RWPE2 (cell line): ENCODE measurements at regions not wholly inside any gene's neighbourhood (a gene's known extent, or its start where the extent isn't known, plus 50 kb on each side); places are given as distances from the start of the nearest gene placed in this dataset.

ENCODE experiments used
- ATAC-seq: fragments of 200-7000 bp; cut with Tn5 transposase; 3 replicates; pipeline ENCODE4 v1.9.1; 2021; ENCODE audit warnings: low read depth
- DNase-seq: peaks from one replicate; pipeline ENCODE4 v3.0.0-alpha.2; 2020; ENCODE audit warnings: low spot score
- H3K27ac ChIP-seq: fragments of 450-650 bp; 2 replicates; pipeline ENCODE4 v1.5.1; 2017; ENCODE audit warnings: mild to moderate bottlenecking; ENCODE audit not compliant: poor library complexity, severe bottlenecking
- H3K27me3 ChIP-seq: fragments of 250-450 bp; sonication (Bioruptor Pico); 2 replicates; pipeline ENCODE4 v1.5.1; 2021; ENCODE audit warnings: mild to moderate bottlenecking, moderate library complexity; ENCODE audit not compliant: insufficient read depth, poor library complexity, severe bottlenecking
- H3K36me3 ChIP-seq: fragments of 250-450 bp; sonication (Bioruptor Pico); 2 replicates; pipeline ENCODE4 v1.5.1; 2020; ENCODE audit warnings: low read depth, mild to moderate bottlenecking, moderate library complexity
- H3K4me1 ChIP-seq: fragments of 250-450 bp; sonication (Bioruptor Pico); 2 replicates; pipeline ENCODE4 v1.5.1; 2021; ENCODE audit warnings: mild to moderate bottlenecking, moderate library complexity; ENCODE audit not compliant: insufficient read depth, poor library complexity, severe bottlenecking
- H3K4me3 ChIP-seq: fragments of 250-450 bp; sonication (Bioruptor Pico); 2 replicates; pipeline ENCODE4 v1.5.1; 2021; ENCODE audit warnings: mild to moderate bottlenecking, moderate library complexity; ENCODE audit not compliant: severe bottlenecking
- H3K9me3 ChIP-seq: fragments of 250-450 bp; sonication (Bioruptor Pico); 2 replicates; pipeline ENCODE4 v1.5.1; 2021; ENCODE audit warnings: mild to moderate bottlenecking, moderate library complexity; ENCODE audit not compliant: severe bottlenecking
- CTCF ChIP-seq: fragments of 450-650 bp; IDR thresholded peaks from one replicate; pipeline ENCODE4 v1.5.1; 2017; ENCODE audit warnings: mild to moderate bottlenecking, moderate library complexity; ENCODE audit not compliant: poor library complexity, severe bottlenecking

GRCh38 chr4:148808416-148808815 lies 366.2 kb upstream of the NR3C2 start:
- H3K4me1 ChIP-seq: peaks cover 10% of the 10 kb centered on the region
- DNase-seq: no peak
- no peaks in the 10 kb centered on the region for H3K9me3 ChIP-seq
- H3K27ac ChIP-seq: no peak overlapping the region
- TF ChIP-seq CTCF: no peak
- ATAC-seq: no peak
- no peaks in the 10 kb centered on the region for H3K27me3 ChIP-seq
- no peaks in the 10 kb centered on the region for H3K36me3 ChIP-seq
- H3K4me3 ChIP-seq: no peak overlapping the region

GRCh38 chr4:148800940-148801339 lies 358.7 kb upstream of the NR3C2 start:
- TF ChIP-seq CTCF: no peak
- ATAC-seq: no peak
- Histone ChIP-seq H3K27me3 (no peaks in the 10 kb centered on the region), H3K9me3 (no peaks in the 10 kb centered on the region), H3K4me1 (no peaks in the 10 kb centered on the region), H3K27ac (no peak overlapping the region), H3K4me3 (no peak overlapping the region), H3K36me3 (no peaks in the 10 kb centered on the region)
- no peak for DNase-seq

- no peaks in the 10 kb centered on the region for H3K4me1 ChIP-seq
- ATAC-seq: no peak
- H3K27me3 ChIP-seq: no peaks in the 10 kb centered on the region
- TF ChIP-seq CTCF: no peak
- no peaks in the 10 kb centered on the region for H3K36me3 ChIP-seq
- no peak for DNase-seq
- H3K4me3 ChIP-seq: no peak overlapping the region
- no peak overlapping the region for H3K27ac ChIP-seq
- H3K9me3 ChIP-seq: no peaks in the 10 kb centered on the region
Observed at GRCh38 chr4:148800336-148800885, 358.2 kb upstream of the NR3C2 start.

- Histone ChIP-seq H3K36me3 (no peaks in the 10 kb centered on the region), H3K4me1 (peaks cover 9% of the 10 kb centered on the region), H3K4me3 (no peak overlapping the region), H3K27ac (no peak overlapping the region), H3K9me3 (no peaks in the 10 kb centered on the region), H3K27me3 (no peaks in the 10 kb centered on the region)
- no peak for TF ChIP-seq CTCF
- ATAC-seq (peak; percentile 67), DNase-seq (no peak)
Observed at GRCh38 chr4:148795156-148795864, 353.1 kb upstream of the NR3C2 start.

GRCh38 chr4:148793221-148793620 lies 351.0 kb upstream of the NR3C2 start:
- peaks cover 12% of the 10 kb centered on the region for H3K4me1 ChIP-seq
- no peak for TF ChIP-seq CTCF
- no peaks in the 10 kb centered on the region for H3K27me3 ChIP-seq
- no peaks in the 10 kb centered on the region for H3K9me3 ChIP-seq
- no peaks in the 10 kb centered on the region for H3K36me3 ChIP-seq
- ATAC-seq (no peak), DNase-seq (no peak)
- no peak overlapping the region for H3K27ac ChIP-seq
- no peak overlapping the region for H3K4me3 ChIP-seq
